ENCODE measurements at regions not wholly inside any gene's neighbourhood (a gene's known extent, or its start where the extent isn't known, plus 50 kb on each side); places are given as distances from the start of the nearest gene placed in this dataset.

DNA sequence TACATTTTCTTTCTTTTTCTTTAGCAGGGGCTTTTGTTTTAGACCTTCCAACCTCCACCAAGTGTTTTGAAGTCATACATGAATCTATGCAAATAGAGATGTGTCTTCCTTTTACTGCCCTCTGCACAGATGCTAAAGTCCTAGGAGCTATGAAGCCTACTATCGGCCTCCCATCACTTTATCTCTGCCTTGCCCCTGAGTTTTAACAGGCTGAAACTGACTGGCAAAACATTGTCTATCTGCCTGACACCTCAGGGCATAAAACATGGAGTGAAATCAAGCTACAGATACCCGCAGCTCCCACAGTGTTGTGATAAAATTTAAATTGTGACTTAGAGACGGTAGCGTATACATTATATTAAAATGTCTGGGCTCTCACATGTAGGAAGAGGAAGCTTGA is 604.6 kb upstream of the C9orf72 start:
- no peaks in the 10 kb centered on the region for H3K27me3 ChIP-seq (replicated peaks; ENCODE audit: insufficient read depth)
- no peaks in the 10 kb centered on the region for H3K9me3 ChIP-seq
- H3K4me1 ChIP-seq (replicated peaks), result no peaks in the 10 kb centered on the region
- 86% methylated on average over 4 of the region's 4 CpGs for WGBS
- no peak for DNase-seq (ENCODE audit: low spot score)
- H3K4me3 ChIP-seq, result no peak overlapping the region
- no peak overlapping the region for H3K27ac ChIP-seq
- H3K36me3 ChIP-seq, result no peaks in the 10 kb centered on the region
- TF ChIP-seq, protein P1, sequence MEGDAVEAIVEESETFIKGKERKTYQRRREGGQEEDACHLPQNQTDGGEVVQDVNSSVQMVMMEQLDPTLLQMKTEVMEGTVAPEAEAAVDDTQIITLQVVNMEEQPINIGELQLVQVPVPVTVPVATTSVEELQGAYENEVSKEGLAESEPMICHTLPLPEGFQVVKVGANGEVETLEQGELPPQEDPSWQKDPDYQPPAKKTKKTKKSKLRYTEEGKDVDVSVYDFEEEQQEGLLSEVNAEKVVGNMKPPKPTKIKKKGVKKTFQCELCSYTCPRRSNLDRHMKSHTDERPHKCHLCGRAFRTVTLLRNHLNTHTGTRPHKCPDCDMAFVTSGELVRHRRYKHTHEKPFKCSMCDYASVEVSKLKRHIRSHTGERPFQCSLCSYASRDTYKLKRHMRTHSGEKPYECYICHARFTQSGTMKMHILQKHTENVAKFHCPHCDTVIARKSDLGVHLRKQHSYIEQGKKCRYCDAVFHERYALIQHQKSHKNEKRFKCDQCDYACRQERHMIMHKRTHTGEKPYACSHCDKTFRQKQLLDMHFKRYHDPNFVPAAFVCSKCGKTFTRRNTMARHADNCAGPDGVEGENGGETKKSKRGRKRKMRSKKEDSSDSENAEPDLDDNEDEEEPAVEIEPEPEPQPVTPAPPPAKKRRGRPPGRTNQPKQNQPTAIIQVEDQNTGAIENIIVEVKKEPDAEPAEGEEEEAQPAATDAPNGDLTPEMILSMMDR (IDR thresholded peaks at IDR 0.05), result no peak
- TF ChIP-seq POLR2AphosphoS5 (IDR thresholded peaks at IDR 0.05), result no peak
- TF ChIP-seq POLR2A (IDR thresholded peaks at IDR 0.05), result no peak
- intact Hi-C loops (cut with DNase I), result no loop called here

DNA sequence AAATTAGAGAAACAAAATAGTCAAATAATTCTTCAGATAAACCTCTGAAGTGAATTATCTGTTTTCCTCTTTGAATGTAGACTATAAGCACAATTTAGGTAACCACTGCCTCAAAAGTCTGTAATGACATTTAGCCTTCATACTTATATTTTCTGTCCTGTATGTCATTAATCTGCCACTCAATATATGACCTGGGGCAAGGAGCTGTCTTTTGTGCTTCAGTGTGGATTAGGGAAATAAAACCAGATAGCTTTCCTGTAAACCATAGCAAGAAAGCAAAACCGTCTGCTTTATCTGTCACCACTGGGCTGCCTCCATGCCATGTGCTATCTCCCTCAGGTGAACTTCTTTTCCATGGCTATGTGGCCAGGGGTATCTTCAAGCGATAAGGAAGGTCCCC is 606.6 kb upstream of the C9orf72 start:
- H3K36me3 ChIP-seq, result no peaks in the 10 kb centered on the region
- 58% methylated on average over 2 of the region's 2 CpGs for WGBS
- H3K4me1 ChIP-seq (replicated peaks), result no peaks in the 10 kb centered on the region
- no peak overlapping the region for H3K27ac ChIP-seq
- no peak for DNase-seq (ENCODE audit: low spot score)
- intact Hi-C loops (cut with DNase I), result no loop called here
- no peaks in the 10 kb centered on the region for H3K9me3 ChIP-seq
- no peak for TF ChIP-seq POLR2AphosphoS5 (IDR thresholded peaks at IDR 0.05)
- TF ChIP-seq, protein P1 (IDR thresholded peaks at IDR 0.05), result no peak
- TF ChIP-seq POLR2A (IDR thresholded peaks at IDR 0.05), result no peak
- H3K4me3 ChIP-seq, result no peak overlapping the region
- H3K27me3 ChIP-seq (replicated peaks; ENCODE audit: insufficient read depth), result no peaks in the 10 kb centered on the region

DNA sequence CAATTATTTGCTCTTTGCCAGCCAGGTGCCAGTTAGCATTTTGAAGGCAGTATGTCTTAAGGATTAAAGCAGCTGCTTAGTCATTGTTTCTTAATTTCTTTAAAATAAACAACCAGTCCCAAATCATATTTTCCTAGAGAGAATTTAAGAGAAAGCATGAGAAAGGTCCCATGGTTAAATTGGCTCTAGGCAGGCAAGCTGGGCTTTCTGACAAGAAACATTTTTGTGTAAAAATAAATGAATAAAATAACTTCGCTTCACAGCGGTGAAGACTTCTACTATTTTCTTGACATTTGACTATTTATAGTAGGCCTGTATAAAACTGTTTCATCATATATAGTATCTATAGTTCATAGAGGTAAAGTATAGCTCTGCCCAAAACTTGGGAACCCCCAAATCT is 617.7 kb upstream of the C9orf72 start:
- H3K27ac ChIP-seq, result no peak overlapping the region
- H3K4me1 ChIP-seq (replicated peaks), result no peaks in the 10 kb centered on the region
- H3K27me3 ChIP-seq (replicated peaks; ENCODE audit: insufficient read depth), result no peaks in the 10 kb centered on the region
- H3K4me3 ChIP-seq, result no peak overlapping the region
- H3K9me3 ChIP-seq, result no peaks in the 10 kb centered on the region
- TF ChIP-seq, protein P1 (IDR thresholded peaks at IDR 0.05), result no peak
- TF ChIP-seq POLR2AphosphoS5 (IDR thresholded peaks at IDR 0.05), result no peak
- intact Hi-C loops (cut with DNase I), result no loop called here
- DNase-seq (ENCODE audit: low spot score), result no peak
- H3K36me3 ChIP-seq, result no peaks in the 10 kb centered on the region
- WGBS, result 89% methylated on average over 2 of the region's 2 CpGs

DNA sequence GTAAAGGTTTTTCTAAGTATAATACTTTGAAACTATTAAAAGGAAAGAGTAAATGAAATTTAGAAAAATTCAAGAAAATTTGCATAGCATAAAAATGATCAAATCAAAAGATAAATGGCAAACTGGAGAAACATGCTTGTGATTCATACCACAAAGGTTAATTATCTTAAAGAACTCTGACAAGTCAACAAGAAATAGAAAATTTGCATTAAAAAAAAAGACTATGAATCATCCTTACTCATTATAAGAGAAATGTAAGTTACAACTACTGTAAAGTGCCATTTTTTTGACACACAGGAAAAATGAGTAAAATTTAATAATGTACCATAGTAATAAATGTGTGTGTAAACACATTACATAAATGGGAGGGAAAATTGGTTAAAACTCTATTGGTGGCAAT is 624.4 kb upstream of the C9orf72 start:
- Histone ChIP-seq H3K9me3 (no peaks in the 10 kb centered on the region), H3K4me3 (no peak overlapping the region), H3K36me3 (no peaks in the 10 kb centered on the region), H3K27ac (no peak overlapping the region), H3K27me3 (replicated peaks; ENCODE audit: insufficient read depth) (no peaks in the 10 kb centered on the region), H3K4me1 (replicated peaks) (no peaks in the 10 kb centered on the region)
- TF ChIP-seq, protein P1 (IDR thresholded peaks at IDR 0.05), result no peak
- intact Hi-C loops (cut with DNase I), result no loop called here
- no peak for DNase-seq (ENCODE audit: low spot score)

DNA sequence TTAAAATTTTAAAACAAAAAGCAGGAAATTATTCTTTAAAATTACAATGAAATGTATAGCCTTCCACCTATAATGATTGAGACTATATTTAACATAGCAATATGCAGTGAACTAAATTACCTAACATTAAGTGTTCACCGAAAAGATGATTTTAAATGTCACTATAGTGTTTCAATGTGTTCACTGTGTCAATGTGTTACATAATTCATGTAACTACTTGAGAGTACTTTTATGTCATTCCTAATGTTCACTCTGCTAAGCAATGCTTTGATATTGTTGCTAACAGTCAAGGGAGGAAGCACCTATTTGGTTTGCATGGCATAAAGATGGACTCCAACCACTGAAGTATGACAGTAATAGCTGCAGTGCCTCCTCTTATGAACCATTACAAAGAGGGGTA is 629.8 kb upstream of the C9orf72 start:
- WGBS, result 92% methylated on average over 1 of the region's 1 CpG
- no peak overlapping the region for H3K4me3 ChIP-seq
- intact Hi-C loops (cut with DNase I), result no loop called here
- H3K4me1 ChIP-seq (replicated peaks), result no peaks in the 10 kb centered on the region
- no peak overlapping the region for H3K27ac ChIP-seq
- TF ChIP-seq, protein P1 (IDR thresholded peaks at IDR 0.05), result no peak
- TF ChIP-seq POLR2A (IDR thresholded peaks at IDR 0.05) (no peak), POLR2AphosphoS5 (IDR thresholded peaks at IDR 0.05) (no peak)
- no peaks in the 10 kb centered on the region for H3K27me3 ChIP-seq (replicated peaks; ENCODE audit: insufficient read depth)
- no peaks in the 10 kb centered on the region for H3K9me3 ChIP-seq
- H3K36me3 ChIP-seq, result no peaks in the 10 kb centered on the region
- no peak for DNase-seq (ENCODE audit: low spot score)

All from prostate gland (tissue), 2 donors.